GM12872 (cell line): ENCODE measurements at regions not wholly inside any gene's neighbourhood (a gene's known extent, or its start where the extent isn't known, plus 50 kb on each side); places are given as distances from the start of the nearest gene placed in this dataset.

Source experiments
- CTCF ChIP-seq: IDR thresholded peaks from 3 replicates; pipeline ENCODE4 v1.5.1; 2011; ENCODE audit warnings: low read depth, mild to moderate bottlenecking, low read length, moderate library complexity; ENCODE audit not compliant: insufficient read depth

DNA sequence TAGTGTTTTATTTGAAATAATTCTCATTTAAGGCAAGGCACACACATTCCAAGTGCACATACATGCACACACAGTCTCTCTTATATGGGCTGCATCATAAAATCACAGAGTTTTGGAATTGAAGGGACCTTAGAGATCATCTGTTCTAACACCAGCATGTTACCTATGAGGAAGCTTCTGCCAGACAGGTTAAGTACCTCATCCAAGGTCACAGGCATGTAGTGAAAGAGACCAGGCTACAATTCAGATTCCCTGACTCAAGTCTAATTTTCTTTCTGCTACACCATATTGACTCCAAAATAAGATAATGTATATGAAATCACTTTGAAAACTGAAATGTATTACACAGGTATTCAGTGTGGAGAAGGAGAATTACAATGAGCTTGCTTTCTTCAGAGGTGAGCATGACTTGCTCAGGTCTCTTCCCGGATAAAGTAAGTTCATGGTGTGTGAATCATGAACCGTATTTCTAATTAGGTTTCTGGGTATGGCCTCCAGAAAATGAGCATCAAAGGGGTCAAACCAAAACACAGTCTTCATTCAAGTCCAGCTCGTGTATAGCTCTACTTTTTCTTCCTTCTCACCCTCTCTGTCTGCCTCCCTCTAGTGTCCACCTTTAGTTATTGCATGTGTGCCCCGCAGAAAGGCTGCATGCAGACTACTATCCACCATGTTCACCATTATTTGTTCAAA, 411.9 kb downstream of the FUT8 start:
- TF ChIP-seq CTCF: peak; percentile 93

DNA sequence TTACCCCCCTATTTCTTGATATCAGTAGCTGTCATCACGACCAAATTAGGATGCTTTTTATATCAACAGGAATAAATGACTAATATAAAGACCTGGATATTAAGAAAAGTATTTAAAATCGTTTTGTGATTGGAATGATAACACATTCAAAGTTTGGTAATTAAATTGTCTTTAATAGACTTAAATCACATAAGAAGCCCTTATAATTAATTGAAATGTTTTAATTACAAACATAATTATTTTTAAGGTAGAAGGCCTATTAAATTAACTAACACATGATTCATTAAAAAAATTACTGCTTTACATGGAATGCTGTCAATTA, 412.4 kb downstream of the FUT8 start:
- no peak for TF ChIP-seq CTCF

GRCh38 chr14:65826946-65827345, 414.4 kb downstream of the FUT8 start:
- TF ChIP-seq CTCF: no peak

DNA sequence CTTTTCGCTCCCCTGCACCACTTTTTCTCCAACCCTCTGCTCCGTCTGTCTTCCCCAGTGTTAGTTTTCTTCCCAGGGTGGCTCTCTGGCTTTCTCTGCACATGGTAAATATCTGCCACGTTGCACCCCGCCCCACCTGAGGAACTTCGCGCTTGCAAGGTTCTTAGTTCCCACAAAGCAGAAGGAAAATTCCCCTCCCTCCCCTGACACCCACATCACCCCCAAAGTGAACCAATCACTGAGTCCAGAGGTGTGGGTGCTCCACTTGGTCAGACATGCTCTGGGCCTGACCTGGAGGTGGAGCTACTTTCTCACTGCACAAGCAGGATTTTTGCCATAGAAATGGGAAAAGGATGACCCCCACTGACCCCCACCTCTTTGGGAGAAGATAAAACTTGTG, 415.0 kb downstream of the FUT8 start:
- TF ChIP-seq CTCF: no peak

GRCh38 chr14:65828396-65828795, 415.9 kb downstream of the FUT8 start:
- TF ChIP-seq CTCF: no peak

- TF ChIP-seq CTCF: peak; percentile 47; the same call in 2 of the 3 replicates
Measured at GRCh38 chr14:65832431-65833266, 420.1 kb downstream of the FUT8 start.

DNA sequence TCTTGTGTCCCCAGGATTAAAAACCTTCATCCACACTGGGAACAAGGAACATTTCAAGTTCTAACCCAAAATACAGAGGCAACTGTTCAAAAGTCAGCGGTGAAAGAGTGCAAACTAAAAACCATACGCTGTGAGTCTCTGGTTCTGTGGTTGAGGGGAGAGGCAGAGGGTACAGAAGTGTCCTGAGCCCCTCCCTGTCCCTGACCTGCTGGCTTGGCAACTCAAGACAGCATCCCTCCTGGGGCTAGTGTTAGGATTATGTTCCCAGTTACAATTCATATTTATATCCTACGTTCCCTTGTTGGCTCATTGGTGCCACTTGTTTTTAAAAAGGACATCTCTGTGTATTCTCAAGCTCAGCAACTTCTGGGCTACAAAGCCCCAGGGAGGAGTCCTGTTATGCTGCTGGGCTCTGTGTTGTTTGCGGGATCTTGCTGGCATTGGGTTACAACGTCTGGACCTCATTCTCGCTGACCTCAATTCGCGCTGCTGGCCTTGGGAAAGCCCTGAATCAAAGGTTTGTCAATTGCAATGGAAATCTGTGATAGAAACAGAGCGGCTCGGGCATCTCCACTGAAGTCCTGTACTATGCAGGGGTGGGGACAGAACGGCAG, 420.8 kb downstream of the FUT8 start:
- no peak for TF ChIP-seq CTCF
